M059J (cell line): ENCODE measurements at regions not wholly inside any gene's neighbourhood (a gene's known extent, or its start where the extent isn't known, plus 50 kb on each side); places are given as distances from the start of the nearest gene placed in this dataset.

ENCODE experiments used
- DNase-seq: peaks from one replicate; pipeline ENCODE4 v3.0.0-alpha.2; 2012; ENCODE audit warnings: low read depth

DNA sequence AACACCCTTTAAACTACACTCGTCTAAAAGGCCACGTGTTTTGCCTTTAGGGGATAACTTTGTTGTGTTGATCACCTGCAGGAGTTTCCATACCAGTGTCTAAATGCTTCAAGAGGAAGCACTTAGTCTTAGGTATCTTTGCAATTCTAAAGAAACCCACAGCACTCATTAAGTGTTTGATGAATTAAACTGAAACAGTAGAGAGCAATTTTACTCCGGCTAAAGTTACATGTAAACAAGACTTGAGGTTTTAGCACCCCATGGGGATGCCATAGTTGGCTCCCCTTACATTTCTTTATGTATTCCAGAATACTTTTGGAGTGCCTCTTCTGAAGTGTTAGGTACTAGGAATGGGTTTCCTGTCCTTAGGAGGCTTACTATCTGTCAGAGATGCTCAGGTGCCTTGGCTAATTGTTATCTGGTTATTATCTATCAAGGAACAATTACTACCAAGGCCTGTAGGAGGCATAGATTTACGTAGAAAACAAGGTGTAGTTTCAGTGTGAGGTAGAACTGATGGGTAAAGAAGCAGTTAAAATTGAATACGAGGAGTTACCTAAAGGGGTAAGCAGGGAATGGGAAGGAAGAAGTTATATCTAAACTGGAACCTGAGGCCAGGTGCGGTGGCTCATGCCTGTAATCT is 176.8 kb upstream of the SAMSN1 start:
- DNase-seq: no peak

DNA sequence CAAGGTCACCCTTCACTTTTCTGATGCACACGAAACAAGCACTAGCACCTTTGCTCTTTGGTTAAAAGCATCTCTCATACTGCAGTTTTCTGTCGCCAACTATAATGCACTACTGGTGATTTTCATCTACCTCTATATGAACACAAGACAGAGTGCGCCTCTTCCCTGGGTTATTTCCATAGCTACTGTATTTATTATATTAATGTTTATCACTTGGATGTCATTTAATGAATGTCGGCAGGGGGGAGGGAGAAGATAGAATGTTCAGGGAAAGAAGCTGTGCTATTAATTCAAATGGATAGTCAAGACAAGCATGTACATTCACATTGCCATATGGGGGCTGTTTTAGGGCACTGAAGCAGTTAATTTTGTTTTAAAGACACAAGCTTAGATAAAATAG is 174.1 kb upstream of the SAMSN1 start:
- DNase-seq: no peak

GRCh38 chr21:14718951-14719350 is 172.8 kb upstream of the SAMSN1 start:
- DNase-seq: no peak

DNA sequence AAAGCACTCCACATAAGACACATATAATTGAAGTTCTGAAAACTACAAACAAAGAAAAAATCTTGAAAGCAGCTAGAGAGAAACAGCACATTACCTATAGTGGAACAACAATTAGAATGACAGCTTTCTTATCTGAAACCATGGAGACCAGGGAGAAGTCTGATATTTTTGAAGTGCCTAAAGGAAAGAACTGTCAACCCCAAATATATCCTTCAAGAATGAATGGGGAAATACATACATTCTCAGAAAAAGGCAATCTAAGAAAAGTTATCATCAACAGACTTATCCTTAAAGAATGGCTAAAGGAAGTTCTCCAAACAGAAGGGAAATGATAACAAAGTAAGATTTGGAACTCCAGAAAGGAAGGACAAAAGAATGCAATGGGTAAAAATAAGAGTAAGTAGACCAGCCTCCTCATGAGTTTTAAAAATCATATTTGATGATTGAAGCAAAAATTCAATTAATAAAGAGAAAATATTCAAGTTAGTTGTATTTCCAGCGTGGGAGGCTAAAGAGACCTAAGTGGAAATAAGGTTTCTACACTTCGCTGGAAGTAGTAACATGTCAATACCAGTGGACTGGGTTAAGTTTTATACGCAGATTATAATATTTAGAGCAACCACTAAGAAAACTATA is 170.8 kb upstream of the SAMSN1 start:
- DNase-seq: no peak

- DNase-seq: no peak
Observed at GRCh38 chr21:14713109-14713508, 167.0 kb upstream of the SAMSN1 start.

DNA sequence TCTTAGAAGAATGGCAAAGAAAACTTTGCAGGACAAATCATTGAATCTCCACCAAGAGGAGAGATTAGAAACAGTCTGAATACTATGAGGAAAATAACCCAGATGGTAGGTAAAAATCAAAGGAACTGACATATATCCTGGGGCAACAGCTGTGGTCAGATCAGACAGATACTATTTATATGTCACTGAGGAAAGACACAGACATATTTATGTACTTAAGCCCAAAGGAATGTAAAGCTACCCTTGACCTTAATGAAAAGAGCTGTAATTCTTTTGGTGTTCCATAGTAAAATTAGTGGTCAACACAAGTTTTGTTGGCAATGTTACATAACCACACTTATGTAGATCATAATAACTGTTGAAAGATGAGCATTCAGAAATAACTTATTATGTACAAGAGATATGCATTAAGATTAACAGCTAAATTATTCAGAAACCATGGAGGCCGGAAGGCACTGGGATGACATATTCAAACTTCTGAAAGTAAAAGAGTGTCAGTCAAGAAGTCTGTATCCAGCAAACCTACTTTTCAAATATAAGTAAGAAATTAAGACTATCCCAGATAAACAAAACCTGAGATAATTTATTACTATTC is 166.1 kb upstream of the SAMSN1 start:
- peak; percentile 25 for DNase-seq

DNA sequence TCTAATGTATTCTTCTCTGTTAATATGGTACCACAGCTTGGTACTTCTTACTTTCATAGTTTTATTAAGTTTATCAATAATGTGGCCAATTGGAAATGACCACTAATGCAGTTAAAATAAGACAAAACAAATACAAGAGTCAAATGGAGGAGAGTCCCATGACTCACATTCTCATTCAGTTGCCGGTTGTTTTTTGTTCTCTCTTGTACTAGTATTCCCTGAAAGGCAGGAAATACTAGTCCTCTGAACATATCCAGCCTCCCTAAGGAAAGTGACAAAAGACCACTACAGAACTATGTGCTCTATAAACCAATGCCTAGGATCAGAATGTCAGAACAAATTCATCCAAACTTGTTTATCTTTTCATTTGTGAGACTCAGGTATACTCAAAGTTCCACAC is 165.2 kb upstream of the SAMSN1 start:
- DNase-seq: no peak

GRCh38 chr21:14707511-14708020 is 161.5 kb upstream of the SAMSN1 start:
- no peak for DNase-seq

DNA sequence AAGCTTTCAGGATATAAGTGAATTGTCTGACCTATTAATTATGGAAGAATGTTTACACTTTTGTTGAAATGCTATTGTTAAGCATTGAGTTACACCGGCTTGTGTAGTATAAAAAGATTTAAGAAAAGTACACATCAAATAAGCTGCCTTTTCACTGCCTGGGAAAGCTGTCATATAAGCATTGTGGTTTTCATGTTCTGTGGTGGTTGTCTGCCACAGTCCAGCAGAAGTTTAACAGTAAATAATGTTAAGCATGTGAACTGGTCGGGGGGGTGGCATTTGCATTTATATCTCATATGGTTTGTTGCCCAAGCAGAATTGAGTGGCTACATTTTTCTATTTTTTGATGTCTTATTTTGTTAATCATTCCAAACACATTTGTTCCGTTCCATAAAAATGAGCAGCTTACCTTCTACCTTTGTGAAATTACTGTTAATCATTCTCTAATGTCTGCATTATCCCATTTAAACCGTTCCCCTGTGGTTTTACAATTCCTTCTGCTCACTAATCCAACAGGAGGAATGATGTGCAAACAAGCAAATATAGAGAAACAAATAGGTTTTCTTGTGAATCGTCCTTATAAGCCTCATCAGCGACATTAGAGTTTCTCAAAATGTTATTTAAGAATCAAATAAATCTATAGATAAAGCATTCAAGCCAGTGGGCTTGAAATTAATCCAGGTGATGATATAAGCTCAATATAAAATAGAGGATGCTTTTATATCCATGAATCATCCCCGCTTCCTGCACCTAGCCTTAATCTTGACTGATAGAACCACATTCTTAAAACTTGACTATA is 160.8 kb upstream of the SAMSN1 start:
- DNase-seq: no peak

DNA sequence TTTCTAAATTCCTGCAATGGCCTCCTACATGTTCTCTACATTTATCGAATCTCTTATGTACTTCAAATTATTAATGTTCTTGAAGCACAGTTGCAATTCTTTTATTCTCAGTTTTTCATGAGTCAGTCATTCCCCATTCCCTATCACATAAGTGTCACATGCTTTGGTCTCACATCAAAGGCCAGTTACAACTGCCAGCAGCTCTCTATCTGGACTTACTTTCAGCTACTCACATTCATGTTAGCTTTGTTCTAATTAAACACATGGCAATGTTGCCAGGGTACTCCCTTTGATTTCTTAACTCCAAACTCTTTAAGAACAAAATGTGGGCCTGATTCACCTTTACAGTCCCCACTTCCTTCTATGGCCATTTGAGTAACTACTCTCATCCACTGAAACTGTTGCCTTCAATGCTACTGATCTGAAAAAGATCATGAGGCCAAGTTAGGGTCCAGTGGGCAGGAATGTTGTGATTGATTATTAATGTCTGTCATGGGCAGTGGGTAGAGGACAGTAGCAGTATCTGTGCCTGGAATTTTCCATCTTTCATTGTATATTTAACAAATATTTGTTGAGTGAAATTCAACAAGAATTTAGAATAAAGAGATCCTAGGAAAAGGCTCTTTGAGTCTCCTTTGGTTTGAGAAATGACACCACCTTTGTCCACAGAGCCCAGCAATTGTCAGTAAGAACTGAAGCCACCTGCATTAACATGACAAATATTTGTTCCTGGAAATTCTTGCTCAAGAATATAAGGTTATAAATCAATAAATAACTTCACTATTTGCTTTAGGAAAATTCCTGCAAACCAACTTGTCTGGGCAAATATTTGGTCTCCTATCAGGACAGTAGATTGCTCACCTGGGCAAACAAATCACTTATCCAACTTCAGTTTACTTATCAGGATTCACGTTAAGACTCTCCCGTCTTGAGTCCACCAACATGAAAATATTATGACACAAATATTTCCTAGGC is 153.6 kb upstream of the SAMSN1 start:
- no peak for DNase-seq

DNA sequence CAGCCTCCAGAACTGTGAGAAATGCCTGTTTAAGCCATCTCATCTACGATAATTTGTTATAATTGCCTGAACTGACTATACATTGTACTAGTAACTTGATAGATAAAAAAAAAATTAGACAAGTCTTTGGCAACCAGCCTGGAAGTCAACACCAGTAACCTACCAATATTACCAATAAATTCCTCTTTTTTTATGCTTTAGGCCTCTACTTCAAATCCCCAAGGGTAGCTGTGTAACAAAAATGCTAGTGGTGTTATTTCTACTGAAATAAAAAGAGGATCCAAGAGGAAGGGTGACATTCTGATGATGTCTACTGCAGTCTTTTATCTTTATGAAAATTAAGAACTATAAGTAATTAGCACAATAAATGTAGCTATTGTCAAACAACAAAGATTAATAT is 151.7 kb upstream of the SAMSN1 start:
- DNase-seq: no peak

DNA sequence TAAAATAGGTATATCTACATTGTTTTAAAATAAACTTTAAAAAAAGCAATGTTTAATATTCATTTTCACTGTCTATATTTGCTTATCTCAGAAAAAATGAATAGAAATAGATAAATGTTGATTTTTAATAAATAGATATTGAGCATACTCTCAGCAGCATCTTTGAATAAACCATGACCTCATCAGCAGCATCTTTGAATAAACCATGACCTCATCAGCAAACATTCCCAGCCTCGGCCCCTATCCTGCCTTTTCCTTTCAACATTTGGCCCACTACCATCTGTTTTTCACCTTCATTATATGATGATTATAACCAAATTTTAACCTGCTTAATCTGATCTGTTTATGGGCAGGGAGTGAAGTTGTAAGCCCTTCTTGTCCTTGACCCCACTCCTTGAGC is 148.7 kb upstream of the SAMSN1 start:
- no peak for DNase-seq

GRCh38 chr21:14693997-14694396 is 147.9 kb upstream of the SAMSN1 start:
- DNase-seq: no peak

DNA sequence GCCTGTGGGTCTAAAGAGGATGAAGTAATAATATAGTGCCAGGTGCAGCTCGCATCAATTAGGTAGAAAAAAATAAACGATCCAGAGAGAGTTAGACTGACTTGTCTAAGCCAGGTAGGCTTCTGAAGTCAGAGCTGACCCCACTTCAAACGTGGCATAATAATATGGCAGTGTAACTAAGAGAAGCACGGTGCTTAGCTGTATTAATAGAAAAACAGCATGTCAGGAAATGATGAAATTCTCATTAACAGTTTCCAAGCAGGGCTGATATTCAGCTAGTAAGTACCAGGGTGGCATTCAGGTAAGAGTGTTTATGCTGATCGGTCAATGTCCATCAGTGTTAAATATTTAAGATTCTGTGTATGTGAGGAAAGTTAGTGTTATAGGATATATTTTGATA is 145.8 kb upstream of the SAMSN1 start:
- no peak for DNase-seq

- DNase-seq: no peak
Observed at GRCh38 chr21:14690886-14691285, 144.8 kb upstream of the SAMSN1 start.

- DNase-seq: no peak
Observed at GRCh38 chr21:14688936-14689335, 142.8 kb upstream of the SAMSN1 start.

DNA sequence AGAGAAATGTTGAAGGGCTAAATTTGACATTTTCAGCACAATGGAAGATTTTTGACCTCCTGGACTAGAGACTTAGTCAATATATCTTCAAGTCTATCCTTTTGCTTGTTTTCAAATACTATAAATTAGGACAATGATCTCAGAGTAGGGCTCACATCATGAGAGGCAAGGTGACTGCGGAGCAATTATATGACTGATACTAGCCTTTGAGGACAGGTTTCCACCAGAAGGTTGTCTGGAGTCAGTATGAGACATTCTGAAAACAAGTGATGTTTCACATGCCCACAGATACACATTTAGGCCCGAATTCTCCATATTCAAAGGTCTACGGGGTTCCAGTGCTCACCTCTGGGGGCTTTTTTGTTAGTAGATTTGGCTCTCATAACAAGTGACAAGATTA is 142.3 kb upstream of the SAMSN1 start:
- no peak for DNase-seq

- DNase-seq: peak; percentile 23
Observed at GRCh38 chr21:14687268-14687625, 141.1 kb upstream of the SAMSN1 start.

GRCh38 chr21:14686466-14687267 is 140.6 kb upstream of the SAMSN1 start:
- peak; percentile 28 for DNase-seq

DNA sequence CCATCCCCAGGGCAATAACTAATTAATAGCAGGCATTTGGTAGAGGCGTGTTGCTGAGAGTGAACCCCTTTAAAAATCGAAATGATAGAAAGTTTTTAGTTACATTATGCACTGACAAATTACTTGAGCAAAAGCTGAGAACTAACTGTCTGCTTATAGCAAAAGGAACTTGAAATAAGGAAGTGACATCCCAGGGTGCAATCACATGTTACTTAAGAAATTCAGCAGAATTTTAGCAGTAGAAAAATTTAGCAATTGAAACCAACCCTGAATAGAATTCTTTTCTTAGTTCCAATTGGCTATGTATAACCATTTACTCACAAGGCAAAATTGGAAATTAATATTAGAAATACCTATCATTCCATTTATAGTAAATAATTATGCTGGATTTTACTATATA is 139.5 kb upstream of the SAMSN1 start:
- no peak for DNase-seq

DNA sequence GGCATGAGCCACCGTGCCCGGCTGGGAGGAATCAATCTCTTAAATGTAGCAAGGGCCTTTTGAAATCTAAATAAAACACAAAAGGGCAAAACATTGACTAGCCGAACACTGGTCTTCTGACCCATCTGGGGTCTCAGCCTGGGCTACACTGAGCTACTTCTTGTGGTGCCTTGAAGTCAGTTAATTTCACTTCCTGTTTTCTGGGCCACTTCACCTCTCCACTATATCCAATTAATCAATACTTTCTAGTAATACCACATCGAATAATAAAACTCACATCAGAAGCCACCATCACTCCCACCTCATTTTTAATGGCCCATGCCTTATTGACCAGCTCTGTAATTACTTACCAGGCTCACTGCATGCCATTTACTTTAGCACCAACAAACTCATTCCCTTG is 138.0 kb upstream of the SAMSN1 start:
- no peak for DNase-seq
